RWPE2 (cell line): ENCODE measurements at regions not wholly inside any gene's neighbourhood (a gene's known extent, or its start where the extent isn't known, plus 50 kb on each side); places are given as distances from the start of the nearest gene placed in this dataset.

Source experiments
- ATAC-seq: fragments of 200-7000 bp; cut with Tn5 transposase; 3 replicates; pipeline ENCODE4 v1.9.1; 2021; ENCODE audit warnings: low read depth
- DNase-seq: peaks from one replicate; pipeline ENCODE4 v3.0.0-alpha.2; 2020; ENCODE audit warnings: low spot score
- H3K27ac ChIP-seq: fragments of 450-650 bp; 2 replicates; pipeline ENCODE4 v1.5.1; 2017; ENCODE audit warnings: mild to moderate bottlenecking; ENCODE audit not compliant: poor library complexity, severe bottlenecking
- H3K27me3 ChIP-seq: fragments of 250-450 bp; sonication (Bioruptor Pico); 2 replicates; pipeline ENCODE4 v1.5.1; 2021; ENCODE audit warnings: mild to moderate bottlenecking, moderate library complexity; ENCODE audit not compliant: insufficient read depth, poor library complexity, severe bottlenecking
- H3K36me3 ChIP-seq: fragments of 250-450 bp; sonication (Bioruptor Pico); 2 replicates; pipeline ENCODE4 v1.5.1; 2020; ENCODE audit warnings: low read depth, mild to moderate bottlenecking, moderate library complexity
- H3K4me1 ChIP-seq: fragments of 250-450 bp; sonication (Bioruptor Pico); 2 replicates; pipeline ENCODE4 v1.5.1; 2021; ENCODE audit warnings: mild to moderate bottlenecking, moderate library complexity; ENCODE audit not compliant: insufficient read depth, poor library complexity, severe bottlenecking
- H3K4me3 ChIP-seq: fragments of 250-450 bp; sonication (Bioruptor Pico); 2 replicates; pipeline ENCODE4 v1.5.1; 2021; ENCODE audit warnings: mild to moderate bottlenecking, moderate library complexity; ENCODE audit not compliant: severe bottlenecking
- H3K9me3 ChIP-seq: fragments of 250-450 bp; sonication (Bioruptor Pico); 2 replicates; pipeline ENCODE4 v1.5.1; 2021; ENCODE audit warnings: mild to moderate bottlenecking, moderate library complexity; ENCODE audit not compliant: severe bottlenecking
- CTCF ChIP-seq: fragments of 450-650 bp; IDR thresholded peaks from one replicate; pipeline ENCODE4 v1.5.1; 2017; ENCODE audit warnings: mild to moderate bottlenecking, moderate library complexity; ENCODE audit not compliant: poor library complexity, severe bottlenecking

- Histone ChIP-seq H3K9me3 (no peaks in the 10 kb centered on the region), H3K27me3 (no peaks in the 10 kb centered on the region), H3K36me3 (no peaks in the 10 kb centered on the region), H3K27ac (no peak overlapping the region), H3K4me1 (no peaks in the 10 kb centered on the region), H3K4me3 (no peak overlapping the region)
- ATAC-seq = no peak
- no peak for TF ChIP-seq CTCF
- no peak for DNase-seq
These were observed 511.6 kb downstream of the PLCL1 start for GRCh38 chr2:198315791-198316630.

GRCh38 chr2:198314559-198315153, 510.3 kb downstream of the PLCL1 start:
- peak; percentile 75 for TF ChIP-seq CTCF

GRCh38 chr2:198312596-198313483, 508.4 kb downstream of the PLCL1 start:
- H3K36me3 ChIP-seq = no peaks in the 10 kb centered on the region
- no peak overlapping the region for H3K27ac ChIP-seq
- no peak for TF ChIP-seq CTCF
- no peaks in the 10 kb centered on the region for H3K27me3 ChIP-seq
- ATAC-seq (no peak), DNase-seq (no peak)
- no peaks in the 10 kb centered on the region for H3K4me1 ChIP-seq
- H3K4me3 ChIP-seq = no peak overlapping the region
- H3K9me3 ChIP-seq = peaks cover 3% of the 10 kb centered on the region

More at GRCh38 chr2:198314559-198315153, 510.3 kb downstream of the PLCL1 start:
- no peak overlapping the region for H3K4me3 ChIP-seq
- peak; percentile 74 for ATAC-seq
- DNase-seq = no peak
- H3K9me3 ChIP-seq = peaks cover 2% of the 10 kb centered on the region
- H3K27ac ChIP-seq = no peak overlapping the region
- H3K36me3 ChIP-seq = no peaks in the 10 kb centered on the region
- no peaks in the 10 kb centered on the region for H3K4me1 ChIP-seq
- H3K27me3 ChIP-seq = no peaks in the 10 kb centered on the region

- H3K4me3 ChIP-seq = no peak overlapping the region
- H3K27me3 ChIP-seq = no peaks in the 10 kb centered on the region
- TF ChIP-seq CTCF = no peak
- no peaks in the 10 kb centered on the region for H3K36me3 ChIP-seq
- H3K4me1 ChIP-seq = no peaks in the 10 kb centered on the region
- DNase-seq = no peak
- no peak overlapping the region for H3K27ac ChIP-seq
- H3K9me3 ChIP-seq = peaks cover 3% of the 10 kb centered on the region
- no peak for ATAC-seq
These were observed 506.6 kb downstream of the PLCL1 start for GRCh38 chr2:198311020-198311419.
